GM19452 (cell line): ENCODE measurements at regions not wholly inside any gene's neighbourhood (a gene's known extent, or its start where the extent isn't known, plus 50 kb on each side); places are given as distances from the start of the nearest gene placed in this dataset.

ENCODE experiments used
- ATAC-seq: cut with Tn5 transposase; IDR thresholded peaks from one replicate; pipeline ENCODE4 v1.9.1; 2021; ENCODE audit not compliant: unreplicated experiment

- no peak for ATAC-seq
Observed at GRCh38 chr1:106022312-106022902, 1034.1 kb upstream of the PRMT6 start.

GRCh38 chr1:106027871-106028270 is 1028.6 kb upstream of the PRMT6 start:
- ATAC-seq = no peak

- no peak for ATAC-seq
Observed at GRCh38 chr1:106037526-106037925, 1018.9 kb upstream of the PRMT6 start.

- ATAC-seq = no peak
Observed at GRCh38 chr1:106038260-106038659, 1018.2 kb upstream of the PRMT6 start.

GRCh38 chr1:106043971-106044370 is 1012.5 kb upstream of the PRMT6 start:
- ATAC-seq = no peak

- no peak for ATAC-seq
Observed at GRCh38 chr1:106047210-106047609, 1009.3 kb upstream of the PRMT6 start.

- ATAC-seq = no peak
Observed at GRCh38 chr1:106049595-106049994, 1006.9 kb upstream of the PRMT6 start.

- ATAC-seq = no peak
Observed at GRCh38 chr1:106055855-106056254, 1000.6 kb upstream of the PRMT6 start.

GRCh38 chr1:106061586-106062495 is 994.6 kb upstream of the PRMT6 start:
- no peak for ATAC-seq

- no peak for ATAC-seq
Observed at GRCh38 chr1:106063510-106063909, 993.0 kb upstream of the PRMT6 start.

GRCh38 chr1:106072909-106073600 is 983.4 kb upstream of the PRMT6 start:
- ATAC-seq = peak; percentile 84

- no peak for ATAC-seq
Observed at GRCh38 chr1:106080608-106081325, 975.7 kb upstream of the PRMT6 start.

GRCh38 chr1:106111044-106111443 is 945.4 kb upstream of the PRMT6 start:
- no peak for ATAC-seq

- no peak for ATAC-seq
Observed at GRCh38 chr1:106113851-106114250, 942.6 kb upstream of the PRMT6 start.

GRCh38 chr1:106120789-106121188 is 935.7 kb upstream of the PRMT6 start:
- no peak for ATAC-seq

- no peak for ATAC-seq
Observed at GRCh38 chr1:106121728-106122127, 934.7 kb upstream of the PRMT6 start.

- no peak for ATAC-seq
Observed at GRCh38 chr1:106134561-106134960, 921.9 kb upstream of the PRMT6 start.

GRCh38 chr1:106173101-106173500 is 883.4 kb upstream of the PRMT6 start:
- ATAC-seq = no peak

- ATAC-seq = no peak
Observed at GRCh38 chr1:106178791-106179190, 877.7 kb upstream of the PRMT6 start.

GRCh38 chr1:106181866-106182265 is 874.6 kb upstream of the PRMT6 start:
- no peak for ATAC-seq

- ATAC-seq = no peak
Observed at GRCh38 chr1:106185089-106185488, 871.4 kb upstream of the PRMT6 start.
